ENCODE measurements at regions not wholly inside any gene's neighbourhood (a gene's known extent, or its start where the extent isn't known, plus 50 kb on each side); places are given as distances from the start of the nearest gene placed in this dataset.

DNA sequence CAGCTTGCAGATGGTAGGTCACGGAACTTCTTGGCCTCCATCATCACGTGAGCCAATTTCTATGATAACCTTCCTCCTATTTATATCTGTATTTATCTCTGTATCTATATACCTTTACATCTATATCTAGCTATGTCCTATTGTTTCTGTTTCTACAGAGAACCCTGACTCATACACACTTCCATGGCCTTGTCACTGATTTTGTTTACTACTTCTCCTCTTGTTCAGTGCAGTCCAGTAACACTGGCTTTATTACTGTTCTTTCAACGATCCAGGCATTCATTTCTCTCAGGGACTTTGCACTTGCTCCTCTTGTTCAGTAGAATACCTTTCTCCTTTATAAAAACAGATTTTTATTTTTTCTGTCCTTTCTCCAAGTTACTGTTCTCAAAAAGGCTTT, 937.0 kb upstream of the ALCAM start:
- TF ChIP-seq, protein P1, sequence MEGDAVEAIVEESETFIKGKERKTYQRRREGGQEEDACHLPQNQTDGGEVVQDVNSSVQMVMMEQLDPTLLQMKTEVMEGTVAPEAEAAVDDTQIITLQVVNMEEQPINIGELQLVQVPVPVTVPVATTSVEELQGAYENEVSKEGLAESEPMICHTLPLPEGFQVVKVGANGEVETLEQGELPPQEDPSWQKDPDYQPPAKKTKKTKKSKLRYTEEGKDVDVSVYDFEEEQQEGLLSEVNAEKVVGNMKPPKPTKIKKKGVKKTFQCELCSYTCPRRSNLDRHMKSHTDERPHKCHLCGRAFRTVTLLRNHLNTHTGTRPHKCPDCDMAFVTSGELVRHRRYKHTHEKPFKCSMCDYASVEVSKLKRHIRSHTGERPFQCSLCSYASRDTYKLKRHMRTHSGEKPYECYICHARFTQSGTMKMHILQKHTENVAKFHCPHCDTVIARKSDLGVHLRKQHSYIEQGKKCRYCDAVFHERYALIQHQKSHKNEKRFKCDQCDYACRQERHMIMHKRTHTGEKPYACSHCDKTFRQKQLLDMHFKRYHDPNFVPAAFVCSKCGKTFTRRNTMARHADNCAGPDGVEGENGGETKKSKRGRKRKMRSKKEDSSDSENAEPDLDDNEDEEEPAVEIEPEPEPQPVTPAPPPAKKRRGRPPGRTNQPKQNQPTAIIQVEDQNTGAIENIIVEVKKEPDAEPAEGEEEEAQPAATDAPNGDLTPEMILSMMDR (IDR thresholded peaks at IDR 0.05) = no peak
- TF ChIP-seq POLR2A (IDR thresholded peaks at IDR 0.05; ENCODE audit: low read depth) = no peak
- TF ChIP-seq POLR2AphosphoS5 (IDR thresholded peaks at IDR 0.05) = no peak
- no peak for TF ChIP-seq EP300 (IDR thresholded peaks at IDR 0.05)
